ENCODE measurements at regions not wholly inside any gene's neighbourhood (a gene's known extent, or its start where the extent isn't known, plus 50 kb on each side); places are given as distances from the start of the nearest gene placed in this dataset.

- H3K27ac ChIP-seq, result no peak overlapping the region
- no peak for DNase-seq (ENCODE audit: low read depth, low spot score)
These were observed 374.8 kb downstream of the PDGFC start for GRCh38 chr4:156596706-156597329.

- DNase-seq (ENCODE audit: low read depth, low spot score), result no peak
- no peak overlapping the region for H3K27ac ChIP-seq
These were observed 375.6 kb downstream of the PDGFC start for GRCh38 chr4:156596026-156596425.

- DNase-seq (ENCODE audit: low read depth, low spot score), result peak; percentile 12
- no peak overlapping the region for H3K27ac ChIP-seq
These were observed 376.6 kb downstream of the PDGFC start for GRCh38 chr4:156595041-156595440.

- DNase-seq (ENCODE audit: low read depth, low spot score), result no peak
These were observed 377.0 kb downstream of the PDGFC start for GRCh38 chr4:156594624-156595023.

GRCh38 chr4:156593464-156593863, 378.1 kb downstream of the PDGFC start:
- H3K27ac ChIP-seq, result no peak overlapping the region
- DNase-seq (ENCODE audit: low read depth, low spot score), result no peak

More at GRCh38 chr4:156594624-156595023, 377.0 kb downstream of the PDGFC start:
- no peak overlapping the region for H3K27ac ChIP-seq

GRCh38 chr4:156591679-156592078, 379.9 kb downstream of the PDGFC start:
- H3K27ac ChIP-seq, result no peak overlapping the region
- DNase-seq (ENCODE audit: low read depth, low spot score), result no peak

- H3K27ac ChIP-seq, result no peak overlapping the region
- DNase-seq (ENCODE audit: low read depth, low spot score), result peak; percentile 10
These were observed 387.5 kb downstream of the PDGFC start for GRCh38 chr4:156584100-156584499.

GRCh38 chr4:156583265-156583664, 388.3 kb downstream of the PDGFC start:
- no peak overlapping the region for H3K27ac ChIP-seq
- no peak for DNase-seq (ENCODE audit: low read depth, low spot score)

GRCh38 chr4:156581282-156582063, 390.1 kb downstream of the PDGFC start:
- DNase-seq (ENCODE audit: low read depth, low spot score), result no peak
- no peak overlapping the region for H3K27ac ChIP-seq

GRCh38 chr4:156578713-156579112, 392.9 kb downstream of the PDGFC start:
- no peak overlapping the region for H3K27ac ChIP-seq
- no peak for DNase-seq (ENCODE audit: low read depth, low spot score)

GRCh38 chr4:156578005-156578404, 393.6 kb downstream of the PDGFC start:
- H3K27ac ChIP-seq, result no peak overlapping the region
- no peak for DNase-seq (ENCODE audit: low read depth, low spot score)

- no peak overlapping the region for H3K27ac ChIP-seq
- no peak for DNase-seq (ENCODE audit: low read depth, low spot score)
These were observed 394.7 kb downstream of the PDGFC start for GRCh38 chr4:156576946-156577345.

- DNase-seq (ENCODE audit: low read depth, low spot score), result no peak
- no peak overlapping the region for H3K27ac ChIP-seq
These were observed 396.0 kb downstream of the PDGFC start for GRCh38 chr4:156575430-156576073.

- no peak overlapping the region for H3K27ac ChIP-seq
- DNase-seq (ENCODE audit: low read depth, low spot score), result no peak
These were observed 400.5 kb downstream of the PDGFC start for GRCh38 chr4:156571146-156571545.

- DNase-seq (ENCODE audit: low read depth, low spot score), result no peak
- no peak overlapping the region for H3K27ac ChIP-seq
These were observed 402.1 kb downstream of the PDGFC start for GRCh38 chr4:156569535-156569934.

- DNase-seq (ENCODE audit: low read depth, low spot score), result no peak
- H3K27ac ChIP-seq, result no peak overlapping the region
These were observed 403.1 kb downstream of the PDGFC start for GRCh38 chr4:156568484-156568883.

- DNase-seq (ENCODE audit: low read depth, low spot score), result peak; percentile 61
These were observed 403.6 kb downstream of the PDGFC start for GRCh38 chr4:156568041-156568440.

GRCh38 chr4:156560701-156561100, 410.9 kb downstream of the PDGFC start:
- no peak for DNase-seq (ENCODE audit: low read depth, low spot score)

More at GRCh38 chr4:156568041-156568440, 403.6 kb downstream of the PDGFC start:
- no peak overlapping the region for H3K27ac ChIP-seq

GRCh38 chr4:156559346-156559745, 412.3 kb downstream of the PDGFC start:
- H3K27ac ChIP-seq, result no peak overlapping the region
- DNase-seq (ENCODE audit: low read depth, low spot score), result no peak

More at GRCh38 chr4:156560701-156561100, 410.9 kb downstream of the PDGFC start:
- H3K27ac ChIP-seq, result no peak overlapping the region

- no peak overlapping the region for H3K27ac ChIP-seq
- DNase-seq (ENCODE audit: low read depth, low spot score), result no peak
These were observed 413.1 kb downstream of the PDGFC start for GRCh38 chr4:156558373-156559025.

GRCh38 chr4:156557920-156558319, 413.7 kb downstream of the PDGFC start:
- H3K27ac ChIP-seq, result no peak overlapping the region
- DNase-seq (ENCODE audit: low read depth, low spot score), result no peak
